ENCODE measurements at regions not wholly inside any gene's neighbourhood (a gene's known extent, or its start where the extent isn't known, plus 50 kb on each side); places are given as distances from the start of the nearest gene placed in this dataset.
"Not testable (repeated sequence)": the region's sequence is repeated elsewhere in the genome, so short reads cannot be mapped to it uniquely, and the experiment has no call there.

- DNase-seq, result no peak
These were observed 52.2 kb upstream of the PAX3 start for GRCh38 chr2:222351035-222351434.

GRCh38 chr2:222352981-222353380 lies 54.2 kb upstream of the PAX3 start:
- no peak for DNase-seq

GRCh38 chr2:222353993-222354392 lies 55.2 kb upstream of the PAX3 start:
- DNase-seq, result no peak

- no peak for DNase-seq
These were observed 57.1 kb upstream of the PAX3 start for GRCh38 chr2:222355860-222356259.

GRCh38 chr2:222357930-222358329 lies 59.1 kb upstream of the PAX3 start:
- no peak for DNase-seq

- peak; percentile 75 to 81 for DNase-seq
These were observed 60.1 kb upstream of the PAX3 start for GRCh38 chr2:222358876-222359275.

GRCh38 chr2:222360146-222360545 lies 61.3 kb upstream of the PAX3 start:
- no peak for DNase-seq

- no peak for DNase-seq
These were observed 62.2 kb upstream of the PAX3 start for GRCh38 chr2:222360997-222361396.

GRCh38 chr2:222361787-222362186 lies 62.6 kb upstream of the SGPP2 start:
- no peak for DNase-seq

- DNase-seq, result no peak
These were observed 62.0 kb upstream of the SGPP2 start for GRCh38 chr2:222362336-222362735.

- DNase-seq, result peak; percentile 12 to 18
These were observed 60.0 kb upstream of the SGPP2 start for GRCh38 chr2:222364285-222364895.

- not testable (repeated sequence) for DNase-seq
These were observed 56.1 kb upstream of the SGPP2 start for GRCh38 chr2:222368280-222368679.

- DNase-seq, result no peak
These were observed 51.4 kb upstream of the SGPP2 start for GRCh38 chr2:222372993-222373392.

Data from Kasumi-1 (cell line).